HAP-1 (cell line): ENCODE measurements at regions not wholly inside any gene's neighbourhood (a gene's known extent, or its start where the extent isn't known, plus 50 kb on each side); places are given as distances from the start of the nearest gene placed in this dataset.
"Not testable (repeated sequence)": the region's sequence is repeated elsewhere in the genome, so short reads cannot be mapped to it uniquely, and the experiment has no call there.

Experiments
- DNase-seq, 2 experiments: peaks; one replicate each; pipeline ENCODE4 v3.0.0-alpha.2; 2016 to 2020; ENCODE audit warnings: low spot score in 2 of 2
- H3K27me3 ChIP-seq: fragments of 250-450 bp; sonication (Bioruptor Pico); 2 replicates; pipeline ENCODE4 v1.5.1; 2020; ENCODE audit warnings: low read depth, mild to moderate bottlenecking, moderate library complexity
- H3K36me3 ChIP-seq: fragments of 250-450 bp; sonication (Bioruptor Pico); replicated peaks from 2 replicates; pipeline ENCODE4 v1.5.1; 2020; ENCODE audit warnings: mild to moderate bottlenecking
- H3K4me1 ChIP-seq: fragments of 250-450 bp; sonication (Bioruptor Pico); 2 replicates; pipeline ENCODE4 v1.5.1; 2020; ENCODE audit warnings: mild to moderate bottlenecking
- H3K4me3 ChIP-seq: fragments of 250-450 bp; sonication (Bioruptor Pico); 2 replicates; pipeline ENCODE4 v1.5.1; 2020; ENCODE audit warnings: mild to moderate bottlenecking, moderate library complexity
- H3K9me3 ChIP-seq: fragments of 250-450 bp; sonication (Bioruptor Pico); 2 replicates; pipeline ENCODE4 v1.5.1; 2020; ENCODE audit warnings: mild to moderate bottlenecking, moderate library complexity
- in situ Hi-C: fragments of 300-500 bp; cut with MboI; formaldehyde crosslinking; loops from 3 replicates; pipeline ENCODE4 v1.14.3; 2020; ENCODE audit warnings: low sequenced_read_pairs, inconsistent platforms, mixed read lengths

- H3K9me3 ChIP-seq, H3K4me3 ChIP-seq, in situ Hi-C loops: not testable (repeated sequence)
Measured at GRCh38 chr1:120465900-120466299, 51.1 kb downstream of the NBPF8 start.

GRCh38 chr1:120477663-120478062 is 62.8 kb downstream of the NBPF8 start:
- H3K4me3 ChIP-seq, H3K9me3 ChIP-seq, in situ Hi-C loops, DNase-seq, H3K27me3 ChIP-seq, H3K4me1 ChIP-seq, H3K36me3 ChIP-seq: not testable (repeated sequence)

More at GRCh38 chr1:120465900-120466299, 51.1 kb downstream of the NBPF8 start:
- not testable (repeated sequence) for DNase-seq, H3K4me1 ChIP-seq, H3K36me3 ChIP-seq, H3K27me3 ChIP-seq

- in situ Hi-C loops, H3K9me3 ChIP-seq: not testable (repeated sequence)
Measured at GRCh38 chr1:120478400-120478799, 63.6 kb downstream of the NBPF8 start.

GRCh38 chr1:120487542-120487941 is 72.7 kb downstream of the NBPF8 start:
- H3K4me1 ChIP-seq, H3K27me3 ChIP-seq, DNase-seq, H3K36me3 ChIP-seq, H3K9me3 ChIP-seq, H3K4me3 ChIP-seq, in situ Hi-C loops: not testable (repeated sequence)

More at GRCh38 chr1:120478400-120478799, 63.6 kb downstream of the NBPF8 start:
- not testable (repeated sequence) for H3K27me3 ChIP-seq, DNase-seq, H3K4me1 ChIP-seq, H3K36me3 ChIP-seq, H3K4me3 ChIP-seq

GRCh38 chr1:120489217-120489616 is 74.4 kb downstream of the NBPF8 start:
- in situ Hi-C loops, H3K27me3 ChIP-seq, H3K36me3 ChIP-seq, H3K4me1 ChIP-seq, DNase-seq, H3K9me3 ChIP-seq, H3K4me3 ChIP-seq: not testable (repeated sequence)

GRCh38 chr1:120497145-120497544 is 82.3 kb downstream of the NBPF8 start:
- in situ Hi-C loops, H3K9me3 ChIP-seq, H3K4me3 ChIP-seq, H3K36me3 ChIP-seq, DNase-seq, H3K4me1 ChIP-seq, H3K27me3 ChIP-seq: not testable (repeated sequence)

GRCh38 chr1:120503284-120503683 is 88.4 kb downstream of the NBPF8 start:
- H3K9me3 ChIP-seq, DNase-seq, in situ Hi-C loops, H3K36me3 ChIP-seq, H3K27me3 ChIP-seq, H3K4me3 ChIP-seq, H3K4me1 ChIP-seq: not testable (repeated sequence)

GRCh38 chr1:120506352-120506751 is 91.5 kb downstream of the NBPF8 start:
- H3K4me3 ChIP-seq, H3K27me3 ChIP-seq, H3K9me3 ChIP-seq, H3K4me1 ChIP-seq, in situ Hi-C loops, DNase-seq, H3K36me3 ChIP-seq: not testable (repeated sequence)

- in situ Hi-C loops, H3K27me3 ChIP-seq, H3K9me3 ChIP-seq, H3K4me1 ChIP-seq, H3K36me3 ChIP-seq, H3K4me3 ChIP-seq, DNase-seq: not testable (repeated sequence)
Measured at GRCh38 chr1:120508351-120508750, 93.5 kb downstream of the NBPF8 start.

- H3K9me3 ChIP-seq, in situ Hi-C loops, H3K36me3 ChIP-seq, H3K4me3 ChIP-seq, H3K4me1 ChIP-seq, H3K27me3 ChIP-seq, DNase-seq: not testable (repeated sequence)
Measured at GRCh38 chr1:120509258-120509657, 94.4 kb downstream of the NBPF8 start.

GRCh38 chr1:120513099-120513498 is 98.3 kb downstream of the NBPF8 start:
- H3K9me3 ChIP-seq, DNase-seq, H3K36me3 ChIP-seq, H3K27me3 ChIP-seq, in situ Hi-C loops, H3K4me1 ChIP-seq, H3K4me3 ChIP-seq: not testable (repeated sequence)

- in situ Hi-C loops, DNase-seq, H3K4me3 ChIP-seq, H3K27me3 ChIP-seq, H3K9me3 ChIP-seq, H3K36me3 ChIP-seq, H3K4me1 ChIP-seq: not testable (repeated sequence)
Measured at GRCh38 chr1:120513531-120513930, 98.7 kb downstream of the NBPF8 start.

- DNase-seq, H3K4me3 ChIP-seq, H3K4me1 ChIP-seq, H3K9me3 ChIP-seq, H3K36me3 ChIP-seq, H3K27me3 ChIP-seq, in situ Hi-C loops: not testable (repeated sequence)
Measured at GRCh38 chr1:120519196-120519595, 104.4 kb downstream of the NBPF8 start.

- H3K27me3 ChIP-seq, H3K4me3 ChIP-seq, H3K9me3 ChIP-seq, in situ Hi-C loops, H3K4me1 ChIP-seq, H3K36me3 ChIP-seq, DNase-seq: not testable (repeated sequence)
Measured at GRCh38 chr1:120524416-120524815, 109.6 kb downstream of the NBPF8 start.

GRCh38 chr1:120525386-120525785 is 110.6 kb downstream of the NBPF8 start:
- DNase-seq, H3K36me3 ChIP-seq, H3K4me3 ChIP-seq, H3K27me3 ChIP-seq, H3K4me1 ChIP-seq, H3K9me3 ChIP-seq, in situ Hi-C loops: not testable (repeated sequence)
